ENCODE measurements at regions not wholly inside any gene's neighbourhood (a gene's known extent, or its start where the extent isn't known, plus 50 kb on each side); places are given as distances from the start of the nearest gene placed in this dataset.
"Not testable (repeated sequence)": the region's sequence is repeated elsewhere in the genome, so short reads cannot be mapped to it uniquely, and the experiment has no call there.

- no peak for DNase-seq (ENCODE audit: low read depth in 3 of 3)
These were observed 73.8 kb upstream of the MORC3 start for GRCh38 chr21:36246080-36246631.

GRCh38 chr21:36247316-36248010 is 72.5 kb upstream of the MORC3 start:
- DNase-seq (ENCODE audit: low read depth in 3 of 3), result no peak

DNA sequence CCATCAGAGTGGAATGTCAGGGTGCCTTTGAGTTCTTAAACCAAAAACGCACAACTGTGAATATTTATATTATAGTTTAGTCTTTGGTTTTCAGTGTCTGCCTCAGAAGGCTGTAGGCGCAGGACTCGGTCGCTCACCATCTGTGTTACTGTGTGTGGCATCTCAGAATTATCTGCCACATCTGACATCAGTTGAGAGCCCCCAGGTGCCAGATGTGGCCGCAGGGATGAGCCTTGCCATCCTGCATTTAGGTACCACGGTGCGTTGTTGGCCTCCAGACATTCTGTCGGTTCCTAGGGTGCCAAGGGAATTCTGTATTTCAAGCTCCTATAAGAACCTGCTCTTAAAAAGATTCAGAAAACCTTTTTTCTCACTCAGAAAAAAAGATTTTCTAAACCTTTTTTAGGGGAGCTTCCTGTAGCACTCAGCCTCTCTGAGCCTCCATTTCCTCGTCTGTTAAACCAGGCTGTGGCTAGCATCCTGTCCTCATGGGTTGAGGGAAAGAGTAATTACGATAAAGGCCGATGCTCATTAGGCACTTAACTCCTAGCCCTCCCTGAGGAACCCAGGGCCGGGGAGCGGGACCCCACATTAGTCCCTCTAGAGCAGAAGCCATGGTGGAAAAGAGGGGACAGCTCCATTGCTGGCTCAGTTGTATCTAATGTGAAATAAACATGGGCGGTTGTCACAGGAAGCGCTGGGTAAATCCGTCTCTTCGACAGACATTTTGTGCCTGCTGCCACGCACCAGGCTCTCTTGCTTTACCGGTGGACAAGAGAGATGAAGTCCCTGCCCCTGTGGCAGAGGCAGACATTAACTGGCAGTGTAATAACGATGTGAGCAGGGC is 70.2 kb upstream of the MORC3 start:
- no peak for DNase-seq (ENCODE audit: low read depth in 3 of 3)

- no peak for DNase-seq (ENCODE audit: low read depth in 3 of 3)
These were observed 69.4 kb upstream of the MORC3 start for GRCh38 chr21:36250423-36251075.

GRCh38 chr21:36254106-36254941 is 65.7 kb upstream of the MORC3 start:
- DNase-seq (ENCODE audit: low read depth in 3 of 3), result no peak

DNA sequence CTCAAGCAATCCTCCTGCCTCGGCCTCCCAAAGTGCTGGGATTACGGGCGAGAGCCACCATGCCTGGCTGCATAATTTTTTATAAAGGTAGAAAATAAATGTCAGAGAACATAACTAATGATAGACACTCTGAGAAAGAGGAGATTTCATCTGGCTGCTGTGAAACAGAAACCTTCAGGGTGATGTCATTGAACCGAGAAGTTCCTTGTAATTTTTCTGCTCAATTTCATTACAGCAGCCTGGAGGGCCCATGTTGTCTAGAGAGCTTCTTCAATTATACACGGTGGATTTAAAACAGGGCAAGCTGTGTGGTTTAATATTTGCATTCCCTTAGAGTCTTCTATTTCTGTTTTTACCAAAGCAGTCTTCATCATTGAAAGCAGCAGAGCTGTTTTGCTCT is 64.3 kb upstream of the MORC3 start:
- no peak for DNase-seq (ENCODE audit: low read depth in 3 of 3)

DNA sequence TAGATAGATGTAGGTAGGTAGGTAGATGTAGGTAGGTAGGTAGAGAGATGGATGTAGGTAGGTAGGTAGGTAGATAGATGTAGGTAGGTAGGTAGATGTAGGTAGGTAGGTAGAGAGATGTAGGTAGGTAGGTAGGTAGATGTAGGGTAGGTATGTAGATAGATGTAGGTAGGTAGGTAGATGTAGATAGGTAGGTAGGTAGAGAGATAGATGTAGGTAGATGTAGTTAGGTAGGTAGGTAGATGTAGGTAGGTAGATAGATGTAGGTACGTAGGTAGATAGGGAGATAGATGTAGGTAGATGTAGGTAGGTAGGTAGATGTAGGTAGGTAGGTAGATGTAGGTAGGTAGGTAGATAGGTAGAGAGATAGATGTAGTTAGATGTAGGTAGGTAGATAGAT is 62.3 kb upstream of the MORC3 start:
- DNase-seq (ENCODE audit: low read depth in 3 of 3), result no peak

DNA sequence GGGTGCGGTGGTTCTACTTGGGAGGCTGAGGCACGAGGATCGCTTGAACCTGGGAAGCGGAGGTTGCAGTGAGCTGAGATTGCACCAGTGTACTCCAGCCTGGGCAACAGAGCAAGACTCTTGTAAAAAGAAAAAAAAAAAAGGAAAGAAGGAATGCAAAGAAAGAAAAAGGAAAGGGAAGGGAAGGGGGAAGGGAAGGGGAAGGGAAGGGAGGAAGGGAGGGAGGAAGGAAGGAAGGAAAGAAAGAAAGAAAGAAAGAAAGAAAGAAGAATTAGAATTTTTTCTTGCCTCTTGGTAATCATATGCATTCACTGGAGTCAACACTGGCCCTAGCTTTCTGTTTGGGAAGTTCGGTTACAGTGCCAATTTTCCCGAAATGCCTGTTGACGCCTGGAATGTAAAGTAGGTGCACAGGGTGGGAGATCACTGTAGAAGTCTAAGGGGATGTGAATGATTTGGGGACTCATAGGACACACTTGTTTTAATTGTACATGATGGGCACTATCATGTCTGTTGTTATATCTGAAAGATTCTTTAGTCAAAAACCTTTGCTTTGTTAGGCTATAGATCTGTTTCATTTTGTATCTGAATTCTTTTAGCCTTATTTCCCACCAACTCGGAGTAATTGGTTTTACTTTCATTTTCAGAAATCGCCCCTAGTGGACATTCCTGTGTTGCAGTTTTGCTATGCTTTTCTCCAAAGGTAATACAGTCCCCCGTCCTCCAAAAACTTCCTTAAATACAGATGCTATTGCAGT is 59.8 kb upstream of the MORC3 start:
- peak in 2 of 3 experiments; percentile 5 to 16 for DNase-seq (ENCODE audit: low read depth in 3 of 3)

- DNase-seq (ENCODE audit: low read depth in 3 of 3), result no peak
These were observed 59.2 kb upstream of the MORC3 start for GRCh38 chr21:36260802-36261201.

GRCh38 chr21:36261459-36261858 is 58.5 kb upstream of the MORC3 start:
- DNase-seq (ENCODE audit: low read depth in 3 of 3), result no peak

- no peak for DNase-seq (ENCODE audit: low read depth in 3 of 3)
These were observed 56.2 kb upstream of the MORC3 start for GRCh38 chr21:36263797-36264196.

DNA sequence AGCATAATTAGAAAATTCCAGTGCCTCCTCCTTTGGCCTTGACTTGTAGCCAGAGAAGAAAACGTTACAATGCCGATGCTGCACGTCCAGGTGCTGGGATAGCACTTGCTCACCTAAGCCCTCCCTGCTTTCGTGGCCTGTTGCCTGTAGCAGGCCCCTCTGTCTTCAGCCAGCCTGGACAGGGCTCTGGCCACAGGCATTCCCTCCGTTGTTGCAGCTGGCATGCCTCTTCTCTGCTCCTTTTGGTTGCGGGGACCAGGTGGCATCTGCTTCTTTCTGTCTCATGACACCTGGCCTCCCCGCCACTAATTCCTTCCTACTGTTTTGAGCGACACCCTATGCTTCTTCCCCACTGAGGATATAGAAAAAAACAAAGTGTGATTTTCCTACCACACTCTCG is 54.6 kb upstream of the MORC3 start:
- DNase-seq (ENCODE audit: low read depth in 3 of 3), result no peak

DNA sequence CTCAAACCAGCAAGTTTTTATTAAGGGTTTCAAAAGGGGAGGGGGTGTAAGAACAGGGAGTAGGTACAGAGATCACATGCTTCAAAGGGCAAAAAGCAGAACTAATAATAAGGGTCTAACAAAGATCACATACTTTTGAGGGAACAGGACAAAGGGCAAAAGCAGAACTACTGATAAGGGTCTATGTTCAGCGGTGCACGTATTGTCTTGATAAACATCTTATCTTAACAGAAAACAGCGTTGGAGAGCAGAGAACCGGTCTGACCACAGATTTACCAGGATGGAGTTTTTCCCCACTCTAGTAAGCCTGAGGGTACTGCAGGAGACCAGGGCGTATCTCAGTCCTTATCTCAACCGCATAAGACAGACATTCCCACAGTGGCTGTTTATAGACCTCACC is 52.2 kb upstream of the MORC3 start:
- DNase-seq (ENCODE audit: low read depth in 3 of 3), result not testable (repeated sequence)

DNA sequence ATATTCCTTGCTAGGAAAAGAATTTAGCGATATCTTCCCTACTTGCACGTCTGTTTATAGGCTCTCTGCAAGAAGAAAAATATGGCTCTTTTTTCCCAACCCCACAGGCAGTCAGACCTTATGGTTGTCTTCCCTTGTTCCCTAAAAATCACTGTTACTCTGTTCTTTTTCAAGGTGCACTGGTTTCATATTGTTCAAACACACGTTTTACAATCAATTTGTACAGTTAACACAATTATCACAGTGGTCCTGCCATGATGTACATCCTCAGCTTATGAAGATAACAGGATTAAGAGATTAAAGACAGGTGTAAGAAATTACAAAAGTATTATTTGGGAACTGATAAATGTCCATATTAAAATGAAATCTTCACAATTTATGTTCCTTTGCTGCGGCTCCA is 51.7 kb upstream of the MORC3 start:
- DNase-seq (ENCODE audit: low read depth in 3 of 3), result not testable (repeated sequence)

Data from stimulated activated CD4-positive, alpha-beta T cell treated with anti-CD3 and anti-CD28 coated beads, TNF-alpha, amount 100 ng/mL, for 4 hours (primary cell).